Heart left ventricle (tissue), 16 donors: ENCODE measurements at regions not wholly inside any gene's neighbourhood (a gene's known extent, or its start where the extent isn't known, plus 50 kb on each side); places are given as distances from the start of the nearest gene placed in this dataset.
A peak's percentile ranks its signal among the peaks of the same experiment; 100 is the strongest.

Source experiments
- ATAC-seq, 4 donors: fragments of 200-7000 bp; cut with Tn5 transposase; one replicate each; pipeline ENCODE4 v1.9.1; 2020 to 2022; ENCODE audit warnings: moderate library complexity in 4 of 4, mild to moderate bottlenecking in 3 of 4, moderate number of reproducible peaks in 1 of 4
- DNase-seq, 5 donors: peaks; one replicate each; pipeline ENCODE4 v3.0.0-alpha.2; 2020
- H3K27ac ChIP-seq, 12 donors: fragments of 200-600 bp; sonication (generic) in 4 of 12; one replicate each; pipeline versions ENCODE4 v1.5.0 to v1.8.0; 2016 to 2022; ENCODE audit warnings: mild to moderate bottlenecking in 2 of 12
- H3K27me3 ChIP-seq, 9 donors: fragments of 200-600 bp; sonication (generic) in 2 of 9; one replicate each; pipeline versions ENCODE4 v1.5.1 to v1.8.0; 2016 to 2022; ENCODE audit warnings: mild to moderate bottlenecking in 3 of 9
- H3K36me3 ChIP-seq, 9 donors: fragments of 200-600 bp; sonication (generic) in 2 of 9; one replicate each; pipeline versions ENCODE4 v1.5.0 to v1.8.0; 2018 to 2022; ENCODE audit warnings: mild to moderate bottlenecking in 2 of 9
- H3K4me1 ChIP-seq, 12 donors: fragments of 200-600 bp; sonication (generic) in 4 of 12; one replicate each; pipeline versions ENCODE4 v1.5.0 to v1.8.0; 2016 to 2022; ENCODE audit warnings: mild to moderate bottlenecking in 3 of 12
- H3K4me3 ChIP-seq, 12 donors: fragments of 200-600 bp; sonication (generic) in 4 of 12; one replicate each; pipeline versions ENCODE4 v1.5.0 to v1.8.0; 2017 to 2022; ENCODE audit warnings: mild to moderate bottlenecking in 9 of 12, moderate library complexity in 4 of 12
- H3K9me3 ChIP-seq, 12 donors: fragments of 200-600 bp; sonication (generic) in 4 of 12; one replicate each; pipeline versions ENCODE4 v1.5.0 to v1.8.0; 2016 to 2022; ENCODE audit warnings: mild to moderate bottlenecking in 1 of 12
- CTCF ChIP-seq, 12 donors: fragments of 200-600 bp; sonication (generic) in 4 of 12; IDR thresholded peaks; one replicate each; pipeline versions ENCODE4 v1.5.0 to v1.8.0; 2018 to 2022; ENCODE audit warnings: antibody characterized with exemption in 12 of 12, mild to moderate bottlenecking in 5 of 12
- POLR2A ChIP-seq, 2 donors: fragments of 450-650 bp; IDR thresholded peaks; one replicate each; pipeline ENCODE4 v1.6.1; 2017; ENCODE audit warnings: antibody characterized with exemption in 2 of 2, mild to moderate bottlenecking in 2 of 2, moderate library complexity in 2 of 2
- WGBS, 4 donors: extraction: QIAGEN DNeasy Blood & Tissue Kit in 2 of 4; methylation state at CpG; one replicate each; pipeline versions ENCODE4 v1.1.5 to v1.1.7; 2013 to 2018; 5-methylcytosine and 5-hydroxymethylcytosine counted together
- intact Hi-C, 10 donors: fragments of 100-400 bp; cut with DNase I; formaldehyde crosslinking; loops; one replicate each; pipeline versions ENCODE4 v1.11.1 to v1.14.2; 2022
- donor health status: ischemic (EF 13 %, LVEDD 7.1; RV severe dilation, severe dysfunction).
- donor health status: healthy with polysubstance abuse.
- donor health status: DM: no; HTN: yes; CAD: no.
- donor health status: DM: no; HTN: no; CAD: no.
- donor health status: ischemic (EF 25% LVEDD 6.9; RV normal size, moderate dysfunction).
- donor health status: ischemic (EF 25% LVEDD 5.7; RV mildly dilated, moderate dysfunction).
- donor health status: healthy.
- donor health status: DM: yes; HTN: yes; CAD: no.
- donor health status: ischemic (EF 35%, LVEDD 5.7; RV mildly dilated, moderate dysfunction).
- donor health status: nonischemic (EF 11% LVEDD 7.7; RV severe dilation, severe dysfunction).
- donor health status: DM: yes; HTN: yes; CAD: no.
- donor health status: PGD.
- donor health status: ischemic (EF 29% LVEDD 5.4; RV normal size, mild dysfunction).
- donor health status: nonischemic (EF 23%, LVEDD 6.1; RV moderate dilation, normal function).

- Histone ChIP-seq H3K4me1 (peaks cover 0 to 16% (median 0%) of the 10 kb centered on the region in 12 donors), H3K9me3 (no peaks in the 10 kb centered on the region), H3K27me3 (no peaks in the 10 kb centered on the region), H3K36me3 (no peaks in the 10 kb centered on the region), H3K4me3 (no peak overlapping the region), H3K27ac (no peak overlapping the region)
- ATAC-seq (no peak), DNase-seq (no peak)
- TF ChIP-seq POLR2A (IDR thresholded peaks at IDR 0.05) (no peak), CTCF (IDR thresholded peaks at IDR 0.05) (no peak)
- intact Hi-C loops, result loop anchor here in 1 of 10 donors (10.0 kb wide), 2 partner anchors 137 to 257 kb away; no protein-coding TSS in a partner anchor
- 64 to 89% (median 71%) methylated on average over 1 of the region's 1 CpG for WGBS, 4 donors
These were observed 365.8 kb downstream of the BCKDHB start for GRCh38 chr6:80472271-80472670.

- DNase-seq (peak in 1 of 5 donors; percentile 37), ATAC-seq (peak in 1 of 4 donors; percentile 19)
- no peaks in the 10 kb centered on the region for H3K27me3 ChIP-seq
- H3K4me3 ChIP-seq, result no peak overlapping the region
- no peaks in the 10 kb centered on the region for H3K36me3 ChIP-seq
- no peak overlapping the region for H3K27ac ChIP-seq
- intact Hi-C loops, result loop anchor here in 2 of 10 donors (10.0 kb wide), 3 partner anchors 105 to 255 kb away; no protein-coding TSS in a partner anchor
- TF ChIP-seq POLR2A (IDR thresholded peaks at IDR 0.05), result no peak
- no peak for TF ChIP-seq CTCF (IDR thresholded peaks at IDR 0.05)
- H3K4me1 ChIP-seq, result peaks cover 0 to 16% (median 0%) of the 10 kb centered on the region in 12 donors
- no peaks in the 10 kb centered on the region for H3K9me3 ChIP-seq
- WGBS, 4 donors, result 42 to 47% (median 45%) methylated on average over 2 of the region's 2 CpGs
These were observed 363.5 kb downstream of the BCKDHB start for GRCh38 chr6:80469977-80470376.

- 68 to 83% (median 75%) methylated on average over 2 of the region's 2 CpGs for WGBS, 4 donors
- Histone ChIP-seq H3K9me3 (no peaks in the 10 kb centered on the region), H3K4me3 (no peak overlapping the region), H3K27me3 (no peaks in the 10 kb centered on the region), H3K4me1 (peaks cover 0 to 16% (median 0%) of the 10 kb centered on the region in 12 donors), H3K36me3 (no peaks in the 10 kb centered on the region), H3K27ac (no peak overlapping the region)
- ATAC-seq, result no peak
- no peak for TF ChIP-seq POLR2A (IDR thresholded peaks at IDR 0.05)
- TF ChIP-seq CTCF (IDR thresholded peaks at IDR 0.05), result no peak
- intact Hi-C loops, result loop anchor here in 1 of 10 donors (10.0 kb wide), 1 partner anchor 104 kb away; no protein-coding TSS in a partner anchor
- no peak for DNase-seq
These were observed 361.9 kb downstream of the BCKDHB start for GRCh38 chr6:80468398-80468797.

GRCh38 chr6:80467408-80467807 is 360.9 kb downstream of the BCKDHB start:
- H3K9me3 ChIP-seq, result no peaks in the 10 kb centered on the region
- peak overlapping the region in 1 of 12 donors; percentile 26 for H3K27ac ChIP-seq
- no peak for DNase-seq

More at GRCh38 chr6:80467408-80467807, 360.9 kb downstream of the BCKDHB start:
- intact Hi-C loops, result loop anchor here in 1 of 10 donors (10.0 kb wide), 1 partner anchor 103 kb away; no protein-coding TSS in a partner anchor
- H3K4me1 ChIP-seq, result peaks cover 0 to 16% (median 0%) of the 10 kb centered on the region in 12 donors
- TF ChIP-seq POLR2A (IDR thresholded peaks at IDR 0.05), result no peak
- no peak for TF ChIP-seq CTCF (IDR thresholded peaks at IDR 0.05)
- H3K27me3 ChIP-seq, result no peaks in the 10 kb centered on the region
- WGBS, 4 donors, result 47 to 66% (median 52%) methylated on average over 2 of the region's 2 CpGs
- no peaks in the 10 kb centered on the region for H3K36me3 ChIP-seq
- no peak overlapping the region for H3K4me3 ChIP-seq
- peak; percentile 92 to 99 (median 96) for ATAC-seq
